Uterus (tissue), 2 donors: ENCODE measurements at regions not wholly inside any gene's neighbourhood (a gene's known extent, or its start where the extent isn't known, plus 50 kb on each side); places are given as distances from the start of the nearest gene placed in this dataset.

Experiments used
- POLR2A ChIP-seq, 2 donors: fragments of 450-650 bp; IDR thresholded peaks; one replicate each; pipeline ENCODE4 v1.6.1; 2016; ENCODE audit warnings: antibody characterized with exemption in 2 of 2, mild to moderate bottlenecking in 1 of 2, moderate library complexity in 1 of 2
- TF ChIP-seq, protein P1 (sequence below), 4 experiments: fragments of 200-600 bp in 2 of 4; fragments of 450-650 bp in 2 of 4; sonication (generic) in 2 of 4; IDR thresholded peaks; one replicate each; pipeline ENCODE4 v1.5.1; 2016 to 2019; ENCODE audit warnings: antibody characterized with exemption in 4 of 4, mild to moderate bottlenecking in 2 of 4, moderate library complexity in 1 of 4

DNA sequence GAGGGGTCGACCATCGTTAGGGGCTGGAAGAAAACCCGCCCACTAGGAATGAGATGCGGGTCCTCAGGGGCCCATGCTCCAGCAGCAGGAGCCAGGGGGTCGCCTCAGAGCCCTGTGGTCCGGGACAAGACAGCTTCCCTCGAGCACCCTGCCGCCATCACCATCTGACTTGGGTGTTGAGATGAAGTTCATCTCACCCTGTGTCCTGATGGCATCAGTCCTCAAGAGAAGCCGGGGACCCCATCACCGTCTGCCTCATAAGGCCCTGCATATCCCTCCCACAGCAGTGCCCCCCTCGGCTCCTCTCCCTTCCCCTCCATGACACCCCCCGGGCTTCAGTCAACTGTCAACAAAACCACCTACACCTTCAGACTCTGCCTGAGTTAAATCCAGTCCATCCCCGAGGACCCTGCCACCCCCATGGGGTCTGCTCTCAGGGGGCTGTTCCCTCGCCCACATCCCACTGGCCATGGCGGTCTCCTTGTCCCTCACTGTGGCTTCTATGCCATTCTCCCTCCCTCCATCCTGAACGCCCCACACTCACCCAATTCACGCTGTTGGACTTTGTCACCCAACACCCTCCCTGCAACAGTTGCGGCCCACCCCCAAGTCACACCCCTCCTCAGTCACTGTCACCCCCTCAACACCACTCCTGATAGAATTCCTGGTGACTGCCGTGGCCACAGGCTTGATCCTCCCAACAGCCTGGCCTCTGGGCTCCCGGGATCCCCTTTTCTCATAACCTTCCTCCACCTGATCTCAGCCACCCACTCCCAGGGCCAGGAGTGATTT lies 87.7 kb upstream of the RTL6 start:
- TF ChIP-seq, protein P1, sequence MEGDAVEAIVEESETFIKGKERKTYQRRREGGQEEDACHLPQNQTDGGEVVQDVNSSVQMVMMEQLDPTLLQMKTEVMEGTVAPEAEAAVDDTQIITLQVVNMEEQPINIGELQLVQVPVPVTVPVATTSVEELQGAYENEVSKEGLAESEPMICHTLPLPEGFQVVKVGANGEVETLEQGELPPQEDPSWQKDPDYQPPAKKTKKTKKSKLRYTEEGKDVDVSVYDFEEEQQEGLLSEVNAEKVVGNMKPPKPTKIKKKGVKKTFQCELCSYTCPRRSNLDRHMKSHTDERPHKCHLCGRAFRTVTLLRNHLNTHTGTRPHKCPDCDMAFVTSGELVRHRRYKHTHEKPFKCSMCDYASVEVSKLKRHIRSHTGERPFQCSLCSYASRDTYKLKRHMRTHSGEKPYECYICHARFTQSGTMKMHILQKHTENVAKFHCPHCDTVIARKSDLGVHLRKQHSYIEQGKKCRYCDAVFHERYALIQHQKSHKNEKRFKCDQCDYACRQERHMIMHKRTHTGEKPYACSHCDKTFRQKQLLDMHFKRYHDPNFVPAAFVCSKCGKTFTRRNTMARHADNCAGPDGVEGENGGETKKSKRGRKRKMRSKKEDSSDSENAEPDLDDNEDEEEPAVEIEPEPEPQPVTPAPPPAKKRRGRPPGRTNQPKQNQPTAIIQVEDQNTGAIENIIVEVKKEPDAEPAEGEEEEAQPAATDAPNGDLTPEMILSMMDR (IDR thresholded peaks at IDR 0.05) = no peak
- no peak for TF ChIP-seq POLR2A (IDR thresholded peaks at IDR 0.05)
